Neural progenitor cell (in vitro differentiated cells): ENCODE measurements at regions not wholly inside any gene's neighbourhood (a gene's known extent, or its start where the extent isn't known, plus 50 kb on each side); places are given as distances from the start of the nearest gene placed in this dataset.

Experiments used
- DNase-seq: peaks from one replicate; pipeline ENCODE4 v3.0.0-alpha.2; 2016; ENCODE audit warnings: low spot score
- H2AFZ ChIP-seq: fragments of 200-600 bp; sonication (generic); replicated peaks from 2 replicates; pipeline ENCODE4 v1.6.1; 2016; ENCODE audit warnings: antibody characterized with exemption
- H3F3A ChIP-seq: fragments of 200-600 bp; sonication (generic); 2 replicates; pipeline ENCODE4 v1.6.1; 2016; ENCODE audit warnings: antibody characterized with exemption, low read depth
- H3K27ac ChIP-seq: fragments of 200-600 bp; sonication (generic); 2 replicates; pipeline ENCODE4 v1.5.1; 2016; ENCODE audit warnings: mild to moderate bottlenecking
- H3K27me3 ChIP-seq: fragments of 200-600 bp; sonication (generic); 2 replicates; pipeline ENCODE4 v1.6.1; 2016; ENCODE audit warnings: mild to moderate bottlenecking, moderate library complexity
- H3K36me3 ChIP-seq: fragments of 200-600 bp; sonication (generic); 2 replicates; pipeline ENCODE4 v1.5.1; 2016
- H3K4me1 ChIP-seq: fragments of 200-600 bp; sonication (generic); 2 replicates; pipeline ENCODE4 v1.6.1; 2016; ENCODE audit warnings: mixed run types
- H3K4me2 ChIP-seq: fragments of 200-600 bp; sonication (generic); 2 replicates; pipeline ENCODE4 v1.6.1; 2016
- H3K4me3 ChIP-seq: fragments of 200-600 bp; sonication (generic); 2 replicates; pipeline ENCODE4 v1.5.1; 2016
- H3K79me2 ChIP-seq: fragments of 200-600 bp; sonication (generic); 2 replicates; pipeline ENCODE4 v1.6.1; 2016; ENCODE audit warnings: low read depth
- H3K9ac ChIP-seq: fragments of 200-600 bp; sonication (generic); 2 replicates; pipeline ENCODE4 v1.6.1; 2016
- H3K9me3 ChIP-seq: fragments of 200-600 bp; sonication (generic); 2 replicates; pipeline ENCODE4 v1.5.1; 2016; ENCODE audit warnings: low read depth
- H4K20me1 ChIP-seq: fragments of 200-600 bp; sonication (generic); 2 replicates; pipeline ENCODE4 v1.6.1; 2016; ENCODE audit warnings: low read depth
- H3K27ac Mint-ChIP-seq: 3 replicates; pipeline ENCODE4 v1.8.0; 2021; ENCODE audit warnings: mixed read lengths
- H3K27me3 Mint-ChIP-seq: 2 replicates; pipeline ENCODE4 v1.8.0; 2022; ENCODE audit warnings: low read depth, mild to moderate bottlenecking, inconsistent platforms, moderate library complexity, mixed read lengths; ENCODE audit not compliant: insufficient read depth
- H3K36me3 Mint-ChIP-seq: 3 replicates; pipeline ENCODE4 v1.8.0; 2021; ENCODE audit warnings: mixed read lengths
- H3K4me1 Mint-ChIP-seq: 3 replicates; pipeline ENCODE4 v1.8.0; 2021; ENCODE audit warnings: mixed read lengths
- H3K4me3 Mint-ChIP-seq: 3 replicates; pipeline ENCODE4 v1.8.0; 2021; ENCODE audit warnings: mild to moderate bottlenecking, moderate library complexity, mixed read lengths
- H3K9me3 Mint-ChIP-seq: 3 replicates; pipeline ENCODE4 v1.8.0; 2020; ENCODE audit warnings: mixed read lengths
- EZH2 ChIP-seq: fragments of 200-600 bp; sonication (generic); IDR thresholded peaks from 2 replicates; pipeline ENCODE4 v1.6.1; 2017; ENCODE audit warnings: antibody characterized with exemption, mild to moderate bottlenecking, moderate library complexity
- EZH2phosphoT487 ChIP-seq: fragments of 200-600 bp; sonication (generic); IDR thresholded peaks from 2 replicates; pipeline ENCODE4 v1.6.1; 2017; ENCODE audit warnings: antibody characterized with exemption
- TF ChIP-seq, protein P1 (sequence below): fragments of 200-600 bp; sonication (generic); IDR thresholded peaks from 2 replicates; pipeline ENCODE4 v1.5.1; 2017; ENCODE audit warnings: antibody characterized with exemption, mild to moderate bottlenecking

DNA sequence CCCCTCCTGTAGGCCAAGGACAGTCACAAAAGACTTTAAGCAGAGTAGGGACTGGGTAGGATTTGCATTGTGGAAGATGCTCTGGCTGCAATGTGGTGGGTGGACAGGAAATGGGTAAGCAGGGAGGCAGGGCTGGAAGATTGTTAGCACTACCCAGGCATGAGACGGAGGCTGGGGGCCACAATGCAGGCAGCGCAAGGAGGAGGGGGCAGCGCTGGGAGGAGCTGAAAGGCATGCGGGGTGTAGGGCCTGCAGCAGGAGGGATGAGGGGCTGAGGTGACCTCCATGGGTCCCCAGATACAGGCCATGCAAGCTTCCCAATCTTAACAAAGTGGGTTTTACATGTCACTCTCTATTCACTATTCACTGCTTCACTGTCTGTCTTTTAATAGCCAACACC lies 213.1 kb downstream of the CXCL12 start:
- H3K9ac ChIP-seq: no peak overlapping the region
- peaks cover 5% of the 10 kb centered on the region for H3K27me3 Mint-ChIP-seq
- no peak for TF ChIP-seq EZH2
- TF ChIP-seq EZH2phosphoT487: no peak
- TF ChIP-seq, protein P1, sequence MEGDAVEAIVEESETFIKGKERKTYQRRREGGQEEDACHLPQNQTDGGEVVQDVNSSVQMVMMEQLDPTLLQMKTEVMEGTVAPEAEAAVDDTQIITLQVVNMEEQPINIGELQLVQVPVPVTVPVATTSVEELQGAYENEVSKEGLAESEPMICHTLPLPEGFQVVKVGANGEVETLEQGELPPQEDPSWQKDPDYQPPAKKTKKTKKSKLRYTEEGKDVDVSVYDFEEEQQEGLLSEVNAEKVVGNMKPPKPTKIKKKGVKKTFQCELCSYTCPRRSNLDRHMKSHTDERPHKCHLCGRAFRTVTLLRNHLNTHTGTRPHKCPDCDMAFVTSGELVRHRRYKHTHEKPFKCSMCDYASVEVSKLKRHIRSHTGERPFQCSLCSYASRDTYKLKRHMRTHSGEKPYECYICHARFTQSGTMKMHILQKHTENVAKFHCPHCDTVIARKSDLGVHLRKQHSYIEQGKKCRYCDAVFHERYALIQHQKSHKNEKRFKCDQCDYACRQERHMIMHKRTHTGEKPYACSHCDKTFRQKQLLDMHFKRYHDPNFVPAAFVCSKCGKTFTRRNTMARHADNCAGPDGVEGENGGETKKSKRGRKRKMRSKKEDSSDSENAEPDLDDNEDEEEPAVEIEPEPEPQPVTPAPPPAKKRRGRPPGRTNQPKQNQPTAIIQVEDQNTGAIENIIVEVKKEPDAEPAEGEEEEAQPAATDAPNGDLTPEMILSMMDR: no peak
- no peaks in the 10 kb centered on the region for H3K9me3 Mint-ChIP-seq
- H3K79me2 ChIP-seq: no peaks in the 10 kb centered on the region
- no peaks in the 10 kb centered on the region for H3F3A ChIP-seq
- no peaks in the 10 kb centered on the region for H3K36me3 ChIP-seq
- H3K27me3 ChIP-seq: no peaks in the 10 kb centered on the region
- no peaks in the 10 kb centered on the region for H4K20me1 ChIP-seq
- H3K4me2 ChIP-seq: no peak overlapping the region
- H3K27ac Mint-ChIP-seq: no peak overlapping the region
- H3K9me3 ChIP-seq: no peaks in the 10 kb centered on the region
- H3K4me3 ChIP-seq: no peak overlapping the region
- H2AFZ ChIP-seq: no peak overlapping the region
- H3K27ac ChIP-seq: no peak overlapping the region
- no peak overlapping the region for H3K4me3 Mint-ChIP-seq
- no peak for DNase-seq
- no peaks in the 10 kb centered on the region for H3K36me3 Mint-ChIP-seq
- H3K4me1 Mint-ChIP-seq: peaks cover 3% of the 10 kb centered on the region
- peaks cover 4% of the 10 kb centered on the region for H3K4me1 ChIP-seq

DNA sequence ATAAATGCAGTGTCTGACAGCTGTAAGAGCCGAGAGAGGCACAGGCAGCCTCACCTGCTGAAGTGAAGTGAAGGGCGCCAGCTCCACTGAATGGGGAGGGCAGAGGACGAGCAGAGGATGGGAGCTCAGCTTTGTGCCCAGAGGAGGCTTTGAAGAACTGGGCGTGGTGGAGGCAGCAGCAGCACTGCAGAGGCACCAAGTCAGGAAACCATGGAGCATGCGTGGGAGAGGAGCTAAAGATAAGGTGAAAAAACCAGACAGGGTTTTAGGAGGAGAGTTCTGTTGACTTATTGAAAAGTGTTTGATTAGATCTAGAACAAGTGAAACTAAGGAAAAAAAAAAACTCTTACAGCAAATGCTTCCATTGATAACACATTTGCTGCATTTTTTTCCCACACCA lies 216.4 kb downstream of the CXCL12 start:
- no peaks in the 10 kb centered on the region for H3K36me3 ChIP-seq
- no peaks in the 10 kb centered on the region for H3K9me3 ChIP-seq
- no peak overlapping the region for H3K4me3 ChIP-seq
- no peaks in the 10 kb centered on the region for H3K79me2 ChIP-seq
- H3F3A ChIP-seq: no peaks in the 10 kb centered on the region
- TF ChIP-seq EZH2phosphoT487: no peak
- TF ChIP-seq, protein P1: no peak
- no peak for TF ChIP-seq EZH2
- Mint-ChIP-seq H3K9me3 (no peaks in the 10 kb centered on the region), H3K4me3 (no peak overlapping the region), H3K27ac (no peak overlapping the region), H3K36me3 (no peaks in the 10 kb centered on the region), H3K4me1 (no peaks in the 10 kb centered on the region), H3K27me3 (peaks cover 5% of the 10 kb centered on the region)
- no peaks in the 10 kb centered on the region for H3K27me3 ChIP-seq
- no peak overlapping the region for H3K9ac ChIP-seq
- H4K20me1 ChIP-seq: no peaks in the 10 kb centered on the region
- H2AFZ ChIP-seq: no peak overlapping the region
- no peak overlapping the region for H3K4me2 ChIP-seq
- no peak overlapping the region for H3K27ac ChIP-seq
- DNase-seq: no peak
- peaks cover 24% of the 10 kb centered on the region for H3K4me1 ChIP-seq

DNA sequence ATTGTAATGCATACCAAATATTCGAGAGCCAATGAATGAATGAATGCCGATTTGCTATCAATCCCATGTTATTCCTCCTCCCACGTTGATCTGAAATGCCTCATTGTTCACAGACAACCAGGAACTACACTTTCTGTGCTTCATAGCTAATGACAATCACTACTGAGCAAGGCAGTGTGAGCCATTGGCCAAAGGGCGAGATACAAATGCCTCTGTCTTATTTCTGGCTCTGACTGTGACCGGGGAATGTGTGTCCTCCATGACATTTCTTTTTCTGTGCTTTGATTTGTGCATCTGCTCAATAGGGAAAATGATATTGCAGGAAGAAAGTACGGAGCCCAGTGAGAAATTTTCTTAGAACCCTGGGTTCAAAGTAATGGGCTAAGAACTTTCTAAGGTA lies 217.1 kb downstream of the CXCL12 start:
- Histone ChIP-seq H3K36me3 (no peaks in the 10 kb centered on the region), H3K4me1 (peaks cover 20% of the 10 kb centered on the region), H3F3A (no peaks in the 10 kb centered on the region), H4K20me1 (no peaks in the 10 kb centered on the region), H2AFZ (no peak overlapping the region), H3K79me2 (no peaks in the 10 kb centered on the region), H3K9me3 (no peaks in the 10 kb centered on the region), H3K4me3 (no peak overlapping the region), H3K27ac (no peak overlapping the region), H3K27me3 (no peaks in the 10 kb centered on the region), H3K9ac (no peak overlapping the region), H3K4me2 (no peak overlapping the region)
- Mint-ChIP-seq H3K4me1 (no peaks in the 10 kb centered on the region), H3K36me3 (no peaks in the 10 kb centered on the region), H3K9me3 (no peaks in the 10 kb centered on the region), H3K27me3 (peaks cover 5% of the 10 kb centered on the region), H3K4me3 (no peak overlapping the region), H3K27ac (no peak overlapping the region)
- DNase-seq: no peak
- TF ChIP-seq, protein P1: no peak
- no peak for TF ChIP-seq EZH2phosphoT487
- no peak for TF ChIP-seq EZH2

DNA sequence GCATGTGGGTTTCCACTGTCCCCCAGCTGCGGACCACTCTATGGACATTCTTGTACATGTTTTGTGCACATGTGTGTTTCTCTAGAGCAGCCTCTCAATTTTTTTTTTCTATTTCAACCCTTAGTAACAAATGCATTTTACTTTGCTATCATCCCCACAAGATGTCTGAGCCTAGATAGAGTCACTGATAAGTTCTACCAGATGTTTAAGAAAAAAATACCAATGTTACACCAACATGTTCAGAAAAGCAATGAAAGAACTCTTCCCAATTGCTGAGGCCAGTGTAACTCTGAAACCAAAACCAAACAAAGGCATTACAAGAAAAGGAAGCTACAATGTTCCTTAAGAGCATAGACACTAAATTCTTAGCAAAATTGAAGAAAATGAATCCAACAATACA lies 218.5 kb downstream of the CXCL12 start:
- H3K27me3 Mint-ChIP-seq: peaks cover 2% of the 10 kb centered on the region
- peaks cover 1% of the 10 kb centered on the region for H3F3A ChIP-seq
- H3K9ac ChIP-seq: no peak overlapping the region
- H2AFZ ChIP-seq: no peak overlapping the region
- no peaks in the 10 kb centered on the region for H4K20me1 ChIP-seq
- H3K27me3 ChIP-seq: no peaks in the 10 kb centered on the region
- H3K36me3 Mint-ChIP-seq: no peaks in the 10 kb centered on the region
- H3K4me3 ChIP-seq: no peak overlapping the region
- no peak overlapping the region for H3K27ac ChIP-seq
- TF ChIP-seq EZH2phosphoT487 (no peak), EZH2 (no peak)
- TF ChIP-seq, protein P1: no peak
- no peak overlapping the region for H3K27ac Mint-ChIP-seq
- no peak for DNase-seq
- no peaks in the 10 kb centered on the region for H3K79me2 ChIP-seq
- H3K4me1 ChIP-seq: peaks cover 26% of the 10 kb centered on the region
- H3K4me2 ChIP-seq: no peak overlapping the region
- no peaks in the 10 kb centered on the region for H3K36me3 ChIP-seq
- H3K9me3 ChIP-seq: no peaks in the 10 kb centered on the region
- peaks cover 3% of the 10 kb centered on the region for H3K4me1 Mint-ChIP-seq
- H3K4me3 Mint-ChIP-seq: no peak overlapping the region
- no peaks in the 10 kb centered on the region for H3K9me3 Mint-ChIP-seq
